AG04449 (cell line): ENCODE measurements at regions not wholly inside any gene's neighbourhood (a gene's known extent, or its start where the extent isn't known, plus 50 kb on each side); places are given as distances from the start of the nearest gene placed in this dataset.

Experiments
- CTCF ChIA-PET: fragments of 350-600 bp; formaldehyde crosslinking; extraction: SDS; loops from one replicate; lab custom pipeline; 2021; ENCODE audit warnings: antibody characterized with exemption; lab: Yijun Ruan, JAX
- POLR2A ChIA-PET: fragments of 400-600, 350-600 bp; formaldehyde crosslinking; extraction: SDS; loops from one replicate; lab custom pipeline; 2020; ENCODE audit warnings: antibody characterized with exemption, inconsistent platforms; lab: Yijun Ruan, JAX
- DNase-seq: peaks from one replicate; pipeline ENCODE4 v3.0.0-alpha.2; 2010; ENCODE audit warnings: low read depth, low spot score
- H3K4me3 ChIP-seq: 2 replicates; pipeline ENCODE4 v1.5.1; 2011; ENCODE audit warnings: low read depth, mild to moderate bottlenecking, control low read depth, low read length
- TF ChIP-seq, protein P1 (sequence below): IDR thresholded peaks from one replicate; pipeline ENCODE4 v1.5.1; 2011; ENCODE audit warnings: mild to moderate bottlenecking, moderate library complexity, low read length, control low read depth, inconsistent platforms; ENCODE audit not compliant: insufficient read depth; ENCODE audit errors: missing control alignments

DNA sequence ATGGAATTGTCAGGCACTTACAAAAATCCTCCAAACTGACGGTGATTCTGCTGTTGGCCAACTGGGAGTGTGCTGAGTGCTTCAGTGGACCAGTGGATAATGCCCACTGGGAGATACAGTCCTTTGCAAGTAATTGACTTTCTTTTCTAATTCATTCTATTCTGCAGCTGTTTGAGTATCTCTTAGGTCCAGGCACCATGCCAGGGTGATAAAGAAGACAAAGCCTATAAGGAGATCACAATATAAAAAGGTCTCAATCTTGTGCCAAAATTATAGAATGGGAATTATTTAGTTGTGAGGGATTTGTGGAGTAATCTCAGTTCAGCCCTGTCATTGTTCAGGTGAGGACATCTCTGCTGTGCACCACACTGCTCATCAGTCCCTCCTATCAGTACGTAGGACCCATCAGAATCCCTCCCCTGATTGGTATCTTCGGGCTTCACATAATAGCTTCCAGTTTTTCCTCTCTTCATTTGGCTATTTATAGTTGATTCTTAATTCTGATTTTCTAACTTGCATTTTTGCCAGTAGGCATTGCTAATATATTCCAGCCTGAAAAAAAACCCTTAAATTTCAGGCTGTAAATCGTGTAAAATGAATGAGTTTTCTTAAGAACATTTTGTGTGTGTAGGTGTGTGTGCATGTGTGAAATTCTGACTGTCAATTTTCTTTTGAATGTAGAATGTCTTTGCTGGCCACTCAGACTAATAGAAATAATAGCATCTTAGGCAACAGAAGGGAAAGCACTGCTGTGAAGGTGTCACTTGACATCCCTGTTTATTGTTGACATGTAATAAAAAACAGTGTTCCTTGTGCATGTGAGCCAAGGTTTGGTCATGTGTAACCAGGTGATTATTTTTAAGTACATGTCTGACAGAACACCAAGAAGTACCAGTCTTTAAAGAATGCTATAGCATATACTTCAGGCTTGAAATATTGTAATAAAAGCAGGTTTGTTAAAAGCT is 457.6 kb upstream of the RGS6 start:
- DNase-seq = no peak
- no peak overlapping the region for H3K4me3 ChIP-seq
- ChIA-PET POLR2A (no interaction called here), CTCF (interaction anchor here (0.9 to 1.0 kb wide), 3 partner anchors 150 to 279 kb away, joined by 3 to 4 read pairs (median 3); no protein-coding TSS in a partner anchor)
- TF ChIP-seq, protein P1, sequence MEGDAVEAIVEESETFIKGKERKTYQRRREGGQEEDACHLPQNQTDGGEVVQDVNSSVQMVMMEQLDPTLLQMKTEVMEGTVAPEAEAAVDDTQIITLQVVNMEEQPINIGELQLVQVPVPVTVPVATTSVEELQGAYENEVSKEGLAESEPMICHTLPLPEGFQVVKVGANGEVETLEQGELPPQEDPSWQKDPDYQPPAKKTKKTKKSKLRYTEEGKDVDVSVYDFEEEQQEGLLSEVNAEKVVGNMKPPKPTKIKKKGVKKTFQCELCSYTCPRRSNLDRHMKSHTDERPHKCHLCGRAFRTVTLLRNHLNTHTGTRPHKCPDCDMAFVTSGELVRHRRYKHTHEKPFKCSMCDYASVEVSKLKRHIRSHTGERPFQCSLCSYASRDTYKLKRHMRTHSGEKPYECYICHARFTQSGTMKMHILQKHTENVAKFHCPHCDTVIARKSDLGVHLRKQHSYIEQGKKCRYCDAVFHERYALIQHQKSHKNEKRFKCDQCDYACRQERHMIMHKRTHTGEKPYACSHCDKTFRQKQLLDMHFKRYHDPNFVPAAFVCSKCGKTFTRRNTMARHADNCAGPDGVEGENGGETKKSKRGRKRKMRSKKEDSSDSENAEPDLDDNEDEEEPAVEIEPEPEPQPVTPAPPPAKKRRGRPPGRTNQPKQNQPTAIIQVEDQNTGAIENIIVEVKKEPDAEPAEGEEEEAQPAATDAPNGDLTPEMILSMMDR = no peak

GRCh38 chr14:71475916-71476315 is 456.3 kb upstream of the RGS6 start:
- TF ChIP-seq, protein P1 = no peak
- DNase-seq = no peak
- CTCF ChIA-PET = interaction anchor here (1.0 kb wide), 1 partner anchor 12 kb away, joined by 3 read pairs; no protein-coding TSS in a partner anchor
- no peak overlapping the region for H3K4me3 ChIP-seq
- POLR2A ChIA-PET = no interaction called here

GRCh38 chr14:71478542-71478941 is 453.7 kb upstream of the RGS6 start:
- CTCF ChIA-PET = interaction anchor here (1.2 kb wide), 2 partner anchors 20 to 28 kb away, joined by 3 to 4 read pairs; no protein-coding TSS in a partner anchor
- no peak overlapping the region for H3K4me3 ChIP-seq
- TF ChIP-seq, protein P1 = no peak
- DNase-seq = no peak
- POLR2A ChIA-PET = no interaction called here

DNA sequence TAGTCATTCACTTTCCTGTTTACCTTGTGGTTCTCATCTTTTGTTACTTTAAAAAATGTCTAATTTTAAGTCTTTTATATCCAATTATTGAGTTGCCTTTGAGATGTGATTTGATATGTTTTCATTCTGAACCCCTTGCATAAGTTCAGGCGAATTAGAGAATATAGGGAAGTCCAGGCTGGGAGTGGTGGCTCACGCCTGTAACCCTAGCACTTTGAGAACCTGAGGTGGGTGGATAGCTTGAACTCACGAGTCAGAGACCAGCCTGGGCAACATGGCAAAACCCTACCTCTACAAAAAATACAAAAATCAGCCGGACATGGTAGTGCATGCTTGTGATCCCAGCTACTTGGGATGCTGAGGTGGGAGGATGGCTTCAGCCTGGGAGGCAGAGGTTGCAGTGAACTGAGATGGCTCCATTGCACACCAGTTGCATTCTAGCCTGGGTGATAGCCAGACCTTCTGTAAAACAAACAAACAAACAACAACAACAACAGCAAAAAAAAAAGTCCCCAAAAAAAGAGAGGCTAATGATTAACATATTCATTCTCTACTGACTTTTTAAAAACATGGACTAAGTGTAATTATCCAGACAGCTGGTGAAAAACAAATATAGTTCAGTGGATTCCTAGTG is 451.1 kb upstream of the RGS6 start:
- ChIA-PET POLR2A (no interaction called here), CTCF (no interaction called here)
- H3K4me3 ChIP-seq = no peak overlapping the region
- no peak for DNase-seq
- TF ChIP-seq, protein P1 = no peak

GRCh38 chr14:71482671-71483070 is 449.6 kb upstream of the RGS6 start:
- ChIA-PET CTCF (interaction anchor here (0.9 kb wide), 1 partner anchor 14 kb away, joined by 3 read pairs; no protein-coding TSS in a partner anchor), POLR2A (no interaction called here)
- H3K4me3 ChIP-seq = no peak overlapping the region
- TF ChIP-seq, protein P1 = no peak
- DNase-seq = no peak

DNA sequence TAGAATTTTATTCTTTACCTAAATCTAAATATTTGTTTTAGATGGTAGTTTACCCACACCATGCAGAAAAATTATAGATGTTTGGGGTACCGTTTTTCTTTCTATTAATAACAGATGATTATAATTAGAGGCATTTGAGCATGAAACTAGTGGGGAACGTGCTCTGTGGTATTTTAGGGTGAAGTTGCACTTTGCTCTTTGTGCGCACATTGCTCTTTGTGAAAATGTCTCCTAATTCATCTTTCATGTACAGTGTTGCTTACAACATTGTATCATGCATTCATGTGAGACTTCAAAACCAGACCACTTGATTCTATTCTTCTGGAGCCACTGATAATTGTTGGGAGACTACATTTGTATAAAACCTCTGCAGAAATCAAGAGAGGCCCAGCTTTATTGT is 449.1 kb upstream of the RGS6 start:
- ChIA-PET CTCF (no interaction called here), POLR2A (interaction anchor here (0.5 kb wide), 1 partner anchor 13 kb away, joined by 3 read pairs; no protein-coding TSS in a partner anchor)
- no peak for DNase-seq
- TF ChIP-seq, protein P1 = no peak
- no peak overlapping the region for H3K4me3 ChIP-seq
